ENCODE measurements at regions not wholly inside any gene's neighbourhood (a gene's known extent, or its start where the extent isn't known, plus 50 kb on each side); places are given as distances from the start of the nearest gene placed in this dataset.

DNA sequence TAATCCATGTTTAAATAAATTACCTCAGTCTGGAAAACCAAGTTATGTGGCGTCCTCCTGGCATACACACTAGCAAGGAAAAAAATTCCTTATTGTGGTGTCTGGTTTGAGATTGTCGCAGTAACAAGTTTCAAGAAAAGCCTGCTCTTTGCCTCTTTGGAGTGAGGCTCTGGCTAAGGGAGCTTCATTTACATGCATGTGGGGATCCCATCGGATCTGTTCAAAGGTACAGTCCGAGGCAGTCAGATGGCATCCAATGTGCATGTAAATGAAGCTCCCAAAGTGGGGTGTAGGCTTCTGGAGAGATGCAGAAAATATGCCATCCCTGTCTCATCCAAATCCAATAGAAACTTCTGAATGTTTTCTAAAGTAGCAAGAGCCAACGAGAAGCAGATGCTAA, 199.5 kb upstream of the FBXL4 start:
- Histone ChIP-seq H3F3A (ENCODE audit: insufficient read depth, low read length) (no peaks in the 10 kb centered on the region), H3K27me3 (ENCODE audit: insufficient read depth, low read length) (no peaks in the 10 kb centered on the region), H3K27ac (ENCODE audit: low read depth, low read length, poor library complexity, severe bottlenecking) (no peak overlapping the region), H3K4me3 (ENCODE audit: low read depth, low read length, poor library complexity, severe bottlenecking) (no peak overlapping the region), H3K4me1 (ENCODE audit: insufficient read depth, low read length, severe bottlenecking) (no peaks in the 10 kb centered on the region), H3K36me3 (ENCODE audit: insufficient read depth, low read length) (no peaks in the 10 kb centered on the region), H4K20me1 (ENCODE audit: insufficient read depth, low read length) (no peaks in the 10 kb centered on the region), H2AFZ (ENCODE audit: low read length) (no peak overlapping the region), H3K9ac (ENCODE audit: low read length) (no peak overlapping the region), H3K9me3 (ENCODE audit: low read length) (no peaks in the 10 kb centered on the region), H3K79me2 (ENCODE audit: insufficient read depth, low read length) (no peaks in the 10 kb centered on the region), H3K4me2 (ENCODE audit: low read length) (no peak overlapping the region), H3K9me2 (ENCODE audit: low read depth, low read length) (no peaks in the 10 kb centered on the region)
- TF ChIP-seq EZH2 (IDR thresholded peaks at IDR 0.05; ENCODE audit: borderline replicate concordance, low read length): no peak
- TF ChIP-seq, protein P1, sequence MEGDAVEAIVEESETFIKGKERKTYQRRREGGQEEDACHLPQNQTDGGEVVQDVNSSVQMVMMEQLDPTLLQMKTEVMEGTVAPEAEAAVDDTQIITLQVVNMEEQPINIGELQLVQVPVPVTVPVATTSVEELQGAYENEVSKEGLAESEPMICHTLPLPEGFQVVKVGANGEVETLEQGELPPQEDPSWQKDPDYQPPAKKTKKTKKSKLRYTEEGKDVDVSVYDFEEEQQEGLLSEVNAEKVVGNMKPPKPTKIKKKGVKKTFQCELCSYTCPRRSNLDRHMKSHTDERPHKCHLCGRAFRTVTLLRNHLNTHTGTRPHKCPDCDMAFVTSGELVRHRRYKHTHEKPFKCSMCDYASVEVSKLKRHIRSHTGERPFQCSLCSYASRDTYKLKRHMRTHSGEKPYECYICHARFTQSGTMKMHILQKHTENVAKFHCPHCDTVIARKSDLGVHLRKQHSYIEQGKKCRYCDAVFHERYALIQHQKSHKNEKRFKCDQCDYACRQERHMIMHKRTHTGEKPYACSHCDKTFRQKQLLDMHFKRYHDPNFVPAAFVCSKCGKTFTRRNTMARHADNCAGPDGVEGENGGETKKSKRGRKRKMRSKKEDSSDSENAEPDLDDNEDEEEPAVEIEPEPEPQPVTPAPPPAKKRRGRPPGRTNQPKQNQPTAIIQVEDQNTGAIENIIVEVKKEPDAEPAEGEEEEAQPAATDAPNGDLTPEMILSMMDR (IDR thresholded peaks at IDR 0.05; ENCODE audit: low read length): no peak

DNA sequence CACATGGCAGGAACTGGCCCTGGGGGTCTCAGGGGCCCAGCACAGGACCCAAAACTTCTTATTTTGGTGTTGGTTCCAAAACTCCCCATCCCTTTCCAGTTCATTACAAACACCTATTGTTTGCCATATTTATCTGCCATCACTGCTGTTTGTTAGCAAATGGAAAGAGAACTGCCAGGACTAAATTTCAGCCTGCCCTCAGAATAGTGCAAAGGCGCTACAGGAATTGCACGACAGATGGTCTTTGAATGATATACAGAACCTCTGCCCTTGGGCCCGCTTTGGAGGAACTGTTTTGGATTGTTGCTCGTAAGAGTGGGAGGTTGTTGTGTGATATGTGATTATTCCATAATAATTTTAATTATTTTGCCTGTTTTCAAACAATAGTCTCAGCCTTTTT, 199.0 kb upstream of the FBXL4 start:
- Histone ChIP-seq H3K9me3 (ENCODE audit: low read length) (no peaks in the 10 kb centered on the region), H3F3A (ENCODE audit: insufficient read depth, low read length) (no peaks in the 10 kb centered on the region)

GRCh38 chr6:99145738-99146137, 198.0 kb upstream of the FBXL4 start:
- Histone ChIP-seq H3K4me2 (ENCODE audit: low read length) (no peak overlapping the region), H2AFZ (ENCODE audit: low read length) (no peak overlapping the region), H3K79me2 (ENCODE audit: insufficient read depth, low read length) (no peaks in the 10 kb centered on the region), H4K20me1 (ENCODE audit: insufficient read depth, low read length) (no peaks in the 10 kb centered on the region), H3K4me3 (ENCODE audit: low read depth, low read length, poor library complexity, severe bottlenecking) (no peak overlapping the region), H3K9me2 (ENCODE audit: low read depth, low read length) (no peaks in the 10 kb centered on the region), H3K9ac (ENCODE audit: low read length) (no peak overlapping the region), H3F3A (ENCODE audit: insufficient read depth, low read length) (no peaks in the 10 kb centered on the region), H3K27ac (ENCODE audit: low read depth, low read length, poor library complexity, severe bottlenecking) (no peak overlapping the region), H3K9me3 (ENCODE audit: low read length) (no peaks in the 10 kb centered on the region), H3K27me3 (ENCODE audit: insufficient read depth, low read length) (no peaks in the 10 kb centered on the region), H3K4me1 (ENCODE audit: insufficient read depth, low read length, severe bottlenecking) (no peaks in the 10 kb centered on the region), H3K36me3 (ENCODE audit: insufficient read depth, low read length) (no peaks in the 10 kb centered on the region)
- TF ChIP-seq, protein P1 (IDR thresholded peaks at IDR 0.05; ENCODE audit: low read length): no peak
- TF ChIP-seq EZH2 (IDR thresholded peaks at IDR 0.05; ENCODE audit: borderline replicate concordance, low read length): no peak

More for the DNA sequence above, 199.0 kb upstream of the FBXL4 start:
- Histone ChIP-seq H3K36me3 (ENCODE audit: insufficient read depth, low read length) (no peaks in the 10 kb centered on the region), H2AFZ (ENCODE audit: low read length) (no peak overlapping the region), H3K4me1 (ENCODE audit: insufficient read depth, low read length, severe bottlenecking) (no peaks in the 10 kb centered on the region), H3K4me2 (ENCODE audit: low read length) (no peak overlapping the region), H3K79me2 (ENCODE audit: insufficient read depth, low read length) (no peaks in the 10 kb centered on the region), H4K20me1 (ENCODE audit: insufficient read depth, low read length) (no peaks in the 10 kb centered on the region), H3K9ac (ENCODE audit: low read length) (no peak overlapping the region), H3K27ac (ENCODE audit: low read depth, low read length, poor library complexity, severe bottlenecking) (no peak overlapping the region), H3K27me3 (ENCODE audit: insufficient read depth, low read length) (no peaks in the 10 kb centered on the region), H3K9me2 (ENCODE audit: low read depth, low read length) (no peaks in the 10 kb centered on the region), H3K4me3 (ENCODE audit: low read depth, low read length, poor library complexity, severe bottlenecking) (no peak overlapping the region)
- no peak for TF ChIP-seq EZH2 (IDR thresholded peaks at IDR 0.05; ENCODE audit: borderline replicate concordance, low read length)
- TF ChIP-seq, protein P1 (IDR thresholded peaks at IDR 0.05; ENCODE audit: low read length): no peak

Data from OCI-LY1 (cell line).